Testis (tissue), 2 donors: ENCODE measurements at regions not wholly inside any gene's neighbourhood (a gene's known extent, or its start where the extent isn't known, plus 50 kb on each side); places are given as distances from the start of the nearest gene placed in this dataset.

Experiments used
- CTCF ChIP-seq, 3 experiments: fragments of 450-650 bp in 2 of 3; fragments of 200-600 bp in 1 of 3; sonication (generic) in 1 of 3; IDR thresholded peaks; one replicate each; pipeline ENCODE4 v1.5.1; 2016 to 2019; ENCODE audit warnings: antibody characterized with exemption in 3 of 3, mild to moderate bottlenecking in 2 of 3, moderate library complexity in 1 of 3
- POLR2A ChIP-seq: fragments of 450-650 bp; IDR thresholded peaks from one replicate; pipeline ENCODE4 v1.6.1; 2017; ENCODE audit warnings: antibody characterized with exemption, mild to moderate bottlenecking, moderate library complexity

- TF ChIP-seq CTCF (IDR thresholded peaks at IDR 0.05) (no peak), POLR2A (no peak)
Observed at GRCh38 chr20:24722586-24722985, 226.5 kb upstream of the CST7 start.
